GM23338 (cell line): ENCODE measurements at regions not wholly inside any gene's neighbourhood (a gene's known extent, or its start where the extent isn't known, plus 50 kb on each side); places are given as distances from the start of the nearest gene placed in this dataset.

ENCODE experiments used
- ATAC-seq: fragments of 200-7000 bp; cut with Tn5 transposase; 3 replicates; pipeline ENCODE4 v1.9.1; 2020
- DNase-seq: peaks from one replicate; pipeline ENCODE4 v3.0.0-alpha.2; 2015; ENCODE audit warnings: low spot score
- H2AFZ ChIP-seq: fragments of 200-600 bp; sonication (generic); 2 replicates; pipeline ENCODE4 v1.8.0; 2016; ENCODE audit warnings: antibody characterized with exemption, mild to moderate bottlenecking, moderate library complexity
- H3F3A ChIP-seq: fragments of 200-600 bp; sonication (generic); replicated peaks from 2 replicates; pipeline ENCODE4 v1.8.0; 2017; ENCODE audit warnings: antibody characterized with exemption, mixed run types, low read depth
- H3K27ac ChIP-seq: fragments of 200-600 bp; sonication (generic); 2 replicates; pipeline ENCODE4 v1.6.1; 2016; ENCODE audit warnings: low read depth
- H3K27me3 ChIP-seq: fragments of 200-600 bp; sonication (generic); 2 replicates; pipeline ENCODE4 v1.8.0; 2016; ENCODE audit warnings: mild to moderate bottlenecking, mixed run types, moderate library complexity; ENCODE audit not compliant: insufficient read depth
- H3K36me3 ChIP-seq: fragments of 200-600 bp; sonication (generic); 2 replicates; pipeline ENCODE4 v1.8.0; 2016; ENCODE audit warnings: mild to moderate bottlenecking; ENCODE audit not compliant: insufficient read depth
- H3K4me1 ChIP-seq: fragments of 200-600 bp; sonication (generic); 2 replicates; pipeline ENCODE4 v1.8.0; 2016; ENCODE audit warnings: mild to moderate bottlenecking, moderate library complexity; ENCODE audit not compliant: insufficient read depth
- H3K4me2 ChIP-seq: fragments of 200-600 bp; sonication (generic); 2 replicates; pipeline ENCODE4 v1.7.1; 2017; ENCODE audit warnings: mixed run types
- H3K4me3 ChIP-seq: fragments of 200-600 bp; sonication (generic); 2 replicates; pipeline ENCODE4 v1.6.1; 2016; ENCODE audit warnings: mixed run types
- H3K79me2 ChIP-seq: fragments of 200-600 bp; sonication (generic); replicated peaks from 2 replicates; pipeline ENCODE4 v1.8.0; 2017; ENCODE audit warnings: mild to moderate bottlenecking; ENCODE audit not compliant: insufficient read depth
- H3K9me2 ChIP-seq: fragments of 200-600 bp; sonication (generic); 2 replicates; pipeline ENCODE4 v1.8.0; 2017; ENCODE audit not compliant: insufficient read depth
- H4K20me1 ChIP-seq: fragments of 200-600 bp; sonication (generic); replicated peaks from 2 replicates; pipeline ENCODE4 v1.8.0; 2017; ENCODE audit warnings: mild to moderate bottlenecking; ENCODE audit not compliant: insufficient read depth
- H3K27ac Mint-ChIP-seq: 2 replicates; pipeline ENCODE4 v1.8.0; 2020; ENCODE audit warnings: inconsistent platforms, mild to moderate bottlenecking, moderate library complexity, mixed read lengths
- H3K27me3 Mint-ChIP-seq: 3 replicates; pipeline ENCODE4 v1.8.0; 2022; ENCODE audit warnings: low read depth, mild to moderate bottlenecking, moderate library complexity, mixed read lengths, inconsistent platforms; ENCODE audit not compliant: insufficient read depth, poor library complexity
- H3K36me3 Mint-ChIP-seq: 3 replicates; pipeline ENCODE4 v1.8.0; 2021; ENCODE audit warnings: low read depth, mild to moderate bottlenecking, inconsistent platforms, moderate library complexity, mixed read lengths
- H3K4me1 Mint-ChIP-seq: 3 replicates; pipeline ENCODE4 v1.8.0; 2020; ENCODE audit warnings: mild to moderate bottlenecking, inconsistent platforms, mixed read lengths
- H3K4me3 Mint-ChIP-seq: 3 replicates; pipeline ENCODE4 v1.8.0; 2021; ENCODE audit warnings: moderate library complexity, mild to moderate bottlenecking, inconsistent platforms, mixed read lengths
- H3K9me3 Mint-ChIP-seq: 3 replicates; pipeline ENCODE4 v1.8.0; 2020; ENCODE audit warnings: moderate library complexity, mild to moderate bottlenecking, inconsistent platforms, mixed read lengths
- CREB1 ChIP-seq: fragments of 250-450 bp; sonication (Bioruptor Pico); IDR thresholded peaks from 2 replicates; pipeline ENCODE4 v1.5.0; 2020; ENCODE audit warnings: low read depth, mild to moderate bottlenecking, moderate library complexity
- CTCF ChIP-seq, 2 experiments: fragments of 200-600 bp in 1 of 2; sonication (generic) in 1 of 2; conservative IDR thresholded peaks; 2 replicates each; pipeline versions ENCODE4 v1.5.1 to v1.6.1; 2016 to 2017; ENCODE audit warnings: antibody characterized with exemption in 2 of 2, low read depth in 2 of 2, mild to moderate bottlenecking in 2 of 2, moderate library complexity in 1 of 2
- EZH2 ChIP-seq: fragments of 200-600 bp; sonication (generic); IDR thresholded peaks from one replicate; pipeline ENCODE4 v1.8.0; 2017; ENCODE audit warnings: antibody characterized with exemption, mild to moderate bottlenecking, low read depth; ENCODE audit not compliant: unreplicated experiment
- EZH2phosphoT487 ChIP-seq: fragments of 200-600 bp; sonication (generic); IDR thresholded peaks from one replicate; pipeline ENCODE4 v1.8.1; 2018; ENCODE audit warnings: antibody characterized with exemption; ENCODE audit not compliant: unreplicated experiment
- JUNB ChIP-seq: IDR thresholded peaks from one replicate; pipeline ENCODE4 v1.6.1; 2016; ENCODE audit warnings: antibody characterized with exemption; ENCODE audit not compliant: unreplicated experiment
- STAT1 ChIP-seq: IDR thresholded peaks from one replicate; pipeline ENCODE4 v1.6.1; 2016; ENCODE audit warnings: antibody characterized with exemption; ENCODE audit not compliant: unreplicated experiment
- ZNF331 ChIP-seq: fragments of 250-450 bp; sonication (Bioruptor Pico); IDR thresholded peaks from 2 replicates; pipeline ENCODE4 v1.5.0; 2020; ENCODE audit warnings: low read depth, mild to moderate bottlenecking, moderate library complexity
- TF ChIP-seq, protein P1 (sequence below): IDR thresholded peaks from one replicate; pipeline ENCODE4 v1.6.1; 2018; ENCODE audit warnings: antibody characterized with exemption; ENCODE audit not compliant: unreplicated experiment
- TF ChIP-seq, protein P2 (sequence below): IDR thresholded peaks from 2 replicates; pipeline ENCODE4 v1.6.1; 2016; ENCODE audit warnings: antibody characterized with exemption
- TF ChIP-seq, protein P3 (sequence below): fragments of 250-450 bp; sonication (Bioruptor Pico); IDR thresholded peaks from 2 replicates; pipeline ENCODE4 v1.5.0; 2020; ENCODE audit warnings: mild to moderate bottlenecking, moderate library complexity

DNA sequence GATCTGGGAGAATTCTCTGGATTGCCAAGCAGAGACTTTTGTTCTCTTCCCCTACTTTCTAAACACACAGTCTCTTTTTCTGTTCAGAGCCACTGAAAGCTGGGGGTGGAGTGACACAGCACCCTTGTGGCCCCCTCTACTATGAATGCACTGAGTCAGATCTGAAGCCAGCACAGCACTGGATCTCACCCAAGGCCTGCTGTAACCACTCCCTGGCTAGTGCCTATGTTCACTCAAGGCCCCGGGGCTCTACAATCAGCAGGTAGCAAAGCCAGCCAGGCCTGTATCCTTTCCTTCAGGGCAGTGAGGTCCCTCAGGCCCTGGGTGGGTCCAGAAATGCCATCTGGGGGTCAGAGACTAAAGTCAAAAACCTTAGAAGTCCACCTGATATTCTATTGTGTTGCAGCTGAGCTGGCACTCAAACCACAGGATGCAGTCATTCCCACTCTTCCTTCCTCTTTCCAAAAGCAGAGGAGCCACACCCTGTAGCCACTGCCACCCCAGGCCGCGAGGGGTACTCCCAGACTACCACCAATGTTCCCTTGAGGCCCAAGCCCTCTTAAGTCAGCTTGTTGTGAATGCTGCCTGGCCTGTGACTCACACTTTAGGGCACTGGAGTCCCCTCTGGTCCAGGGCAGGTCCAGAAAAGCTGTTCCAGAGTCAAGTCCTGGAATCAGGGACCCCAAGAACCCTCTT, 110.1 kb upstream of the RXFP2 start:
- no peaks in the 10 kb centered on the region for H3K27me3 ChIP-seq
- Mint-ChIP-seq H3K4me3 (no peak overlapping the region), H3K36me3 (peaks cover 7% of the 10 kb centered on the region; the same call in 2 of the 3 replicates), H3K27ac (no peak overlapping the region), H3K27me3 (peaks cover 4% of the 10 kb centered on the region), H3K4me1 (peaks cover 8% of the 10 kb centered on the region), H3K9me3 (peaks cover 23% of the 10 kb centered on the region)
- H3K36me3 ChIP-seq = no peaks in the 10 kb centered on the region
- peaks cover 13% of the 10 kb centered on the region for H3K4me1 ChIP-seq
- H3K79me2 ChIP-seq = no peaks in the 10 kb centered on the region
- TF ChIP-seq JUNB (no peak), ZNF331 (no peak), EZH2 (no peak), EZH2phosphoT487 (no peak), STAT1 (no peak), CREB1 (CRISPR knock-in tag) (no peak), CTCF (conservative IDR thresholded peaks at IDR 0.05; ENCODE audit: low read depth in 2 of 2) (no peak)
- TF ChIP-seq, protein P1, sequence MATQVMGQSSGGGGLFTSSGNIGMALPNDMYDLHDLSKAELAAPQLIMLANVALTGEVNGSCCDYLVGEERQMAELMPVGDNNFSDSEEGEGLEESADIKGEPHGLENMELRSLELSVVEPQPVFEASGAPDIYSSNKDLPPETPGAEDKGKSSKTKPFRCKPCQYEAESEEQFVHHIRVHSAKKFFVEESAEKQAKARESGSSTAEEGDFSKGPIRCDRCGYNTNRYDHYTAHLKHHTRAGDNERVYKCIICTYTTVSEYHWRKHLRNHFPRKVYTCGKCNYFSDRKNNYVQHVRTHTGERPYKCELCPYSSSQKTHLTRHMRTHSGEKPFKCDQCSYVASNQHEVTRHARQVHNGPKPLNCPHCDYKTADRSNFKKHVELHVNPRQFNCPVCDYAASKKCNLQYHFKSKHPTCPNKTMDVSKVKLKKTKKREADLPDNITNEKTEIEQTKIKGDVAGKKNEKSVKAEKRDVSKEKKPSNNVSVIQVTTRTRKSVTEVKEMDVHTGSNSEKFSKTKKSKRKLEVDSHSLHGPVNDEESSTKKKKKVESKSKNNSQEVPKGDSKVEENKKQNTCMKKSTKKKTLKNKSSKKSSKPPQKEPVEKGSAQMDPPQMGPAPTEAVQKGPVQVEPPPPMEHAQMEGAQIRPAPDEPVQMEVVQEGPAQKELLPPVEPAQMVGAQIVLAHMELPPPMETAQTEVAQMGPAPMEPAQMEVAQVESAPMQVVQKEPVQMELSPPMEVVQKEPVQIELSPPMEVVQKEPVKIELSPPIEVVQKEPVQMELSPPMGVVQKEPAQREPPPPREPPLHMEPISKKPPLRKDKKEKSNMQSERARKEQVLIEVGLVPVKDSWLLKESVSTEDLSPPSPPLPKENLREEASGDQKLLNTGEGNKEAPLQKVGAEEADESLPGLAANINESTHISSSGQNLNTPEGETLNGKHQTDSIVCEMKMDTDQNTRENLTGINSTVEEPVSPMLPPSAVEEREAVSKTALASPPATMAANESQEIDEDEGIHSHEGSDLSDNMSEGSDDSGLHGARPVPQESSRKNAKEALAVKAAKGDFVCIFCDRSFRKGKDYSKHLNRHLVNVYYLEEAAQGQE = no peak
- TF ChIP-seq, protein P2, sequence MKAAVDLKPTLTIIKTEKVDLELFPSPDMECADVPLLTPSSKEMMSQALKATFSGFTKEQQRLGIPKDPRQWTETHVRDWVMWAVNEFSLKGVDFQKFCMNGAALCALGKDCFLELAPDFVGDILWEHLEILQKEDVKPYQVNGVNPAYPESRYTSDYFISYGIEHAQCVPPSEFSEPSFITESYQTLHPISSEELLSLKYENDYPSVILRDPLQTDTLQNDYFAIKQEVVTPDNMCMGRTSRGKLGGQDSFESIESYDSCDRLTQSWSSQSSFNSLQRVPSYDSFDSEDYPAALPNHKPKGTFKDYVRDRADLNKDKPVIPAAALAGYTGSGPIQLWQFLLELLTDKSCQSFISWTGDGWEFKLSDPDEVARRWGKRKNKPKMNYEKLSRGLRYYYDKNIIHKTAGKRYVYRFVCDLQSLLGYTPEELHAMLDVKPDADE = no peak
- TF ChIP-seq, protein P3, sequence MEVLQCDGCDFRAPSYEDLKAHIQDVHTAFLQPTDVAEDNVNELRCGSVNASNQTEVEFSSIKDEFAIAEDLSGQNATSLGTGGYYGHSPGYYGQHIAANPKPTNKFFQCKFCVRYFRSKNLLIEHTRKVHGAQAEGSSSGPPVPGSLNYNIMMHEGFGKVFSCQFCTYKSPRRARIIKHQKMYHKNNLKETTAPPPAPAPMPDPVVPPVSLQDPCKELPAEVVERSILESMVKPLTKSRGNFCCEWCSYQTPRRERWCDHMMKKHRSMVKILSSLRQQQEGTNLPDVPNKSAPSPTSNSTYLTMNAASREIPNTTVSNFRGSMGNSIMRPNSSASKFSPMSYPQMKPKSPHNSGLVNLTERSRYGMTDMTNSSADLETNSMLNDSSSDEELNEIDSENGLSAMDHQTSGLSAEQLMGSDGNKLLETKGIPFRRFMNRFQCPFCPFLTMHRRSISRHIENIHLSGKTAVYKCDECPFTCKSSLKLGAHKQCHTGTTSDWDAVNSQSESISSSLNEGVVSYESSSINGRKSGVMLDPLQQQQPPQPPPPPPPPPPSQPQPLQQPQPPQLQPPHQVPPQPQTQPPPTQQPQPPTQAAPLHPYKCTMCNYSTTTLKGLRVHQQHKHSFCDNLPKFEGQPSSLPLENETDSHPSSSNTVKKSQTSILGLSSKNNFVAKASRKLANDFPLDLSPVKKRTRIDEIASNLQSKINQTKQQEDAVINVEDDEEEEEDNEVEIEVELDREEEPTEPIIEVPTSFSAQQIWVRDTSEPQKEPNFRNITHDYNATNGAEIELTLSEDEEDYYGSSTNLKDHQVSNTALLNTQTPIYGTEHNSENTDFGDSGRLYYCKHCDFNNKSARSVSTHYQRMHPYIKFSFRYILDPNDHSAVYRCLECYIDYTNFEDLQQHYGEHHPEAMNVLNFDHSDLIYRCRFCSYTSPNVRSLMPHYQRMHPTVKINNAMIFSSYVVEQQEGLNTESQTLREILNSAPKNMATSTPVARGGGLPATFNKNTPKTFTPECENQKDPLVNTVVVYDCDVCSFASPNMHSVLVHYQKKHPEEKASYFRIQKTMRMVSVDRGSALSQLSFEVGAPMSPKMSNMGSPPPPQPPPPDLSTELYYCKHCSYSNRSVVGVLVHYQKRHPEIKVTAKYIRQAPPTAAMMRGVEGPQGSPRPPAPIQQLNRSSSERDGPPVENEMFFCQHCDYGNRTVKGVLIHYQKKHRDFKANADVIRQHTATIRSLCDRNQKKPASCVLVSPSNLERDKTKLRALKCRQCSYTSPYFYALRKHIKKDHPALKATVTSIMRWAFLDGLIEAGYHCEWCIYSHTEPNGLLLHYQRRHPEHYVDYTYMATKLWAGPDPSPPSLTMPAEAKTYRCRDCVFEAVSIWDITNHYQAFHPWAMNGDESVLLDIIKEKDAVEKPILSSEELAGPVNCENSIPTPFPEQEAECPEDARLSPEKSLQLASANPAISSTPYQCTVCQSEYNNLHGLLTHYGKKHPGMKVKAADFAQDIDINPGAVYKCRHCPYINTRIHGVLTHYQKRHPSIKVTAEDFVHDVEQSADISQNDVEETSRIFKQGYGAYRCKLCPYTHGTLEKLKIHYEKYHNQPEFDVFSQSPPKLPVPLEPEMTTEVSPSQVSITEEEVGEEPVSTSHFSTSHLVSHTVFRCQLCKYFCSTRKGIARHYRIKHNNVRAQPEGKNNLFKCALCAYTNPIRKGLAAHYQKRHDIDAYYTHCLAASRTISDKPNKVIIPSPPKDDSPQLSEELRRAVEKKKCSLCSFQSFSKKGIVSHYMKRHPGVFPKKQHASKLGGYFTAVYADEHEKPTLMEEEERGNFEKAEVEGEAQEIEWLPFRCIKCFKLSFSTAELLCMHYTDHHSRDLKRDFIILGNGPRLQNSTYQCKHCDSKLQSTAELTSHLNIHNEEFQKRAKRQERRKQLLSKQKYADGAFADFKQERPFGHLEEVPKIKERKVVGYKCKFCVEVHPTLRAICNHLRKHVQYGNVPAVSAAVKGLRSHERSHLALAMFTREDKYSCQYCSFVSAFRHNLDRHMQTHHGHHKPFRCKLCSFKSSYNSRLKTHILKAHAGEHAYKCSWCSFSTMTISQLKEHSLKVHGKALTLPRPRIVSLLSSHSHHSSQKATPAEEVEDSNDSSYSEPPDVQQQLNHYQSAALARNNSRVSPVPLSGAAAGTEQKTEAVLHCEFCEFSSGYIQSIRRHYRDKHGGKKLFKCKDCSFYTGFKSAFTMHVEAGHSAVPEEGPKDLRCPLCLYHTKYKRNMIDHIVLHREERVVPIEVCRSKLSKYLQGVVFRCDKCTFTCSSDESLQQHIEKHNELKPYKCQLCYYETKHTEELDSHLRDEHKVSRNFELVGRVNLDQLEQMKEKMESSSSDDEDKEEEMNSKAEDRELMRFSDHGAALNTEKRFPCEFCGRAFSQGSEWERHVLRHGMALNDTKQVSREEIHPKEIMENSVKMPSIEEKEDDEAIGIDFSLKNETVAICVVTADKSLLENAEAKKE (CRISPR knock-in tag) = no peak
- DNase-seq (no peak), ATAC-seq (no peak)
- no peaks in the 10 kb centered on the region for H4K20me1 ChIP-seq
- H3K9me2 ChIP-seq = peaks cover 10% of the 10 kb centered on the region; the same call in 1 of the 2 replicates
- H3K4me2 ChIP-seq = no peak overlapping the region
- H2AFZ ChIP-seq = no peak overlapping the region
- H3K27ac ChIP-seq = no peak overlapping the region
- no peaks in the 10 kb centered on the region for H3F3A ChIP-seq
- H3K4me3 ChIP-seq = no peak overlapping the region
